GM23338 (cell line): ENCODE measurements at regions not wholly inside any gene's neighbourhood (a gene's known extent, or its start where the extent isn't known, plus 50 kb on each side); places are given as distances from the start of the nearest gene placed in this dataset.

Experiments used
- ATAC-seq: fragments of 200-7000 bp; cut with Tn5 transposase; 3 replicates; pipeline ENCODE4 v1.9.1; 2020
- DNase-seq: peaks from one replicate; pipeline ENCODE4 v3.0.0-alpha.2; 2015; ENCODE audit warnings: low spot score
- H2AFZ ChIP-seq: fragments of 200-600 bp; sonication (generic); 2 replicates; pipeline ENCODE4 v1.8.0; 2016; ENCODE audit warnings: antibody characterized with exemption, mild to moderate bottlenecking, moderate library complexity
- H3F3A ChIP-seq: fragments of 200-600 bp; sonication (generic); replicated peaks from 2 replicates; pipeline ENCODE4 v1.8.0; 2017; ENCODE audit warnings: antibody characterized with exemption, mixed run types, low read depth
- H3K27ac ChIP-seq: fragments of 200-600 bp; sonication (generic); 2 replicates; pipeline ENCODE4 v1.6.1; 2016; ENCODE audit warnings: low read depth
- H3K27me3 ChIP-seq: fragments of 200-600 bp; sonication (generic); 2 replicates; pipeline ENCODE4 v1.8.0; 2016; ENCODE audit warnings: mild to moderate bottlenecking, mixed run types, moderate library complexity; ENCODE audit not compliant: insufficient read depth
- H3K36me3 ChIP-seq: fragments of 200-600 bp; sonication (generic); 2 replicates; pipeline ENCODE4 v1.8.0; 2016; ENCODE audit warnings: mild to moderate bottlenecking; ENCODE audit not compliant: insufficient read depth
- H3K4me1 ChIP-seq: fragments of 200-600 bp; sonication (generic); 2 replicates; pipeline ENCODE4 v1.8.0; 2016; ENCODE audit warnings: mild to moderate bottlenecking, moderate library complexity; ENCODE audit not compliant: insufficient read depth
- H3K4me2 ChIP-seq: fragments of 200-600 bp; sonication (generic); 2 replicates; pipeline ENCODE4 v1.7.1; 2017; ENCODE audit warnings: mixed run types
- H3K4me3 ChIP-seq: fragments of 200-600 bp; sonication (generic); 2 replicates; pipeline ENCODE4 v1.6.1; 2016; ENCODE audit warnings: mixed run types
- H3K79me2 ChIP-seq: fragments of 200-600 bp; sonication (generic); replicated peaks from 2 replicates; pipeline ENCODE4 v1.8.0; 2017; ENCODE audit warnings: mild to moderate bottlenecking; ENCODE audit not compliant: insufficient read depth
- H3K9me2 ChIP-seq: fragments of 200-600 bp; sonication (generic); 2 replicates; pipeline ENCODE4 v1.8.0; 2017; ENCODE audit not compliant: insufficient read depth
- H4K20me1 ChIP-seq: fragments of 200-600 bp; sonication (generic); replicated peaks from 2 replicates; pipeline ENCODE4 v1.8.0; 2017; ENCODE audit warnings: mild to moderate bottlenecking; ENCODE audit not compliant: insufficient read depth
- H3K27ac Mint-ChIP-seq: 2 replicates; pipeline ENCODE4 v1.8.0; 2020; ENCODE audit warnings: inconsistent platforms, mild to moderate bottlenecking, moderate library complexity, mixed read lengths
- H3K27me3 Mint-ChIP-seq: 3 replicates; pipeline ENCODE4 v1.8.0; 2022; ENCODE audit warnings: low read depth, mild to moderate bottlenecking, moderate library complexity, mixed read lengths, inconsistent platforms; ENCODE audit not compliant: insufficient read depth, poor library complexity
- H3K36me3 Mint-ChIP-seq: 3 replicates; pipeline ENCODE4 v1.8.0; 2021; ENCODE audit warnings: low read depth, mild to moderate bottlenecking, inconsistent platforms, moderate library complexity, mixed read lengths
- H3K4me1 Mint-ChIP-seq: 3 replicates; pipeline ENCODE4 v1.8.0; 2020; ENCODE audit warnings: mild to moderate bottlenecking, inconsistent platforms, mixed read lengths
- H3K4me3 Mint-ChIP-seq: 3 replicates; pipeline ENCODE4 v1.8.0; 2021; ENCODE audit warnings: moderate library complexity, mild to moderate bottlenecking, inconsistent platforms, mixed read lengths
- H3K9me3 Mint-ChIP-seq: 3 replicates; pipeline ENCODE4 v1.8.0; 2020; ENCODE audit warnings: moderate library complexity, mild to moderate bottlenecking, inconsistent platforms, mixed read lengths
- CREB1 ChIP-seq: fragments of 250-450 bp; sonication (Bioruptor Pico); IDR thresholded peaks from 2 replicates; pipeline ENCODE4 v1.5.0; 2020; ENCODE audit warnings: low read depth, mild to moderate bottlenecking, moderate library complexity
- EZH2 ChIP-seq: fragments of 200-600 bp; sonication (generic); IDR thresholded peaks from one replicate; pipeline ENCODE4 v1.8.0; 2017; ENCODE audit warnings: antibody characterized with exemption, mild to moderate bottlenecking, low read depth; ENCODE audit not compliant: unreplicated experiment
- EZH2phosphoT487 ChIP-seq: fragments of 200-600 bp; sonication (generic); IDR thresholded peaks from one replicate; pipeline ENCODE4 v1.8.1; 2018; ENCODE audit warnings: antibody characterized with exemption; ENCODE audit not compliant: unreplicated experiment
- JUNB ChIP-seq: IDR thresholded peaks from one replicate; pipeline ENCODE4 v1.6.1; 2016; ENCODE audit warnings: antibody characterized with exemption; ENCODE audit not compliant: unreplicated experiment
- NANOG ChIP-seq: IDR thresholded peaks from 2 replicates; pipeline ENCODE4 v1.6.1; 2016; ENCODE audit warnings: antibody characterized with exemption, borderline replicate concordance
- POLR2AphosphoS5 ChIP-seq: IDR thresholded peaks from 2 replicates; pipeline ENCODE4 v1.6.1; 2016; ENCODE audit warnings: antibody characterized with exemption, low read depth
- STAT1 ChIP-seq: IDR thresholded peaks from one replicate; pipeline ENCODE4 v1.6.1; 2016; ENCODE audit warnings: antibody characterized with exemption; ENCODE audit not compliant: unreplicated experiment
- ZNF114 ChIP-seq: fragments of 250-450 bp; sonication (Bioruptor Pico); IDR thresholded peaks from 2 replicates; pipeline ENCODE4 v1.5.0; 2020; ENCODE audit warnings: mild to moderate bottlenecking, moderate library complexity
- ZNF331 ChIP-seq: fragments of 250-450 bp; sonication (Bioruptor Pico); IDR thresholded peaks from 2 replicates; pipeline ENCODE4 v1.5.0; 2020; ENCODE audit warnings: low read depth, mild to moderate bottlenecking, moderate library complexity
- TF ChIP-seq, protein P1 (sequence below): fragments of 250-450 bp; sonication (Bioruptor Pico); IDR thresholded peaks from 2 replicates; pipeline ENCODE4 v1.5.0; 2020; ENCODE audit warnings: mild to moderate bottlenecking, moderate library complexity
- TF ChIP-seq, protein P2 (sequence below), 2 experiments: fragments of 200-600 bp in 1 of 2; sonication (generic) in 1 of 2; conservative IDR thresholded peaks; 2 replicates each; pipeline versions ENCODE4 v1.5.1 to v1.6.1; 2016 to 2017; ENCODE audit warnings: antibody characterized with exemption in 2 of 2, low read depth in 2 of 2, mild to moderate bottlenecking in 2 of 2, moderate library complexity in 1 of 2
- TF ChIP-seq, protein P3 (sequence below): IDR thresholded peaks from one replicate; pipeline ENCODE4 v1.6.1; 2018; ENCODE audit warnings: antibody characterized with exemption; ENCODE audit not compliant: unreplicated experiment
- TF ChIP-seq, protein P4 (sequence below): IDR thresholded peaks from 2 replicates; pipeline ENCODE4 v1.6.1; 2016; ENCODE audit warnings: antibody characterized with exemption

DNA sequence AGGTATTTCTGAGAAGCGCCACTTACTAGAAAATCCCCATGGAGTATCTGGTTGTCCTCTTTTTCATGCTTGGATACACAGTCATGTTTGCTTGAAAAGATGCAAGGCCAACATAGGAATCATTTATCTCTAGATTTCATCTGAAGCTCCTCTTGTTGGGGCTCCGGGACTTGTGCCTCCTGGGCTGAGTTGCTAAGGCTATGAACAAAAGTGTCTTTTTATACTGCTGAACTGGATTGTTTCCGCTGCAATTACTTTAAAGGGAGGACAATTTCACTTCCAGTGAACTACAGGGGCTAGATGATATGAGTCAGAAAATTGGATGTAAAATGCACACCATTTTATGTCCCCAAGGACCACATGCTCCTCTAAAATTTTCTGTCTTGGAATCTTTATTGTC lies 114.1 kb downstream of the TNFSF13B start:
- Histone ChIP-seq H3K4me3 (no peak overlapping the region), H3K36me3 (no peaks in the 10 kb centered on the region), H2AFZ (no peak overlapping the region; the same call in 1 of the 2 replicates), H3K79me2 (no peaks in the 10 kb centered on the region), H3K27me3 (no peaks in the 10 kb centered on the region), H3K9me2 (0 out of 2 replicates have a peak, but pooled peaks cover 7% of the 10 kb centered on the region), H3K4me1 (no peaks in the 10 kb centered on the region), H3K27ac (no peak overlapping the region), H4K20me1 (no peaks in the 10 kb centered on the region), H3K4me2 (no peak overlapping the region), H3F3A (no peaks in the 10 kb centered on the region)
- Mint-ChIP-seq H3K4me1 (no peaks in the 10 kb centered on the region), H3K27me3 (peaks cover 3% of the 10 kb centered on the region), H3K36me3 (no peaks in the 10 kb centered on the region), H3K9me3 (peaks cover 7% of the 10 kb centered on the region; the same call in 1 of the 3 replicates), H3K27ac (no peak overlapping the region), H3K4me3 (no peak overlapping the region)
- ATAC-seq (no peak), DNase-seq (no peak)
- TF ChIP-seq ZNF114 (CRISPR knock-in tag) (no peak), POLR2AphosphoS5 (no peak), JUNB (no peak), CREB1 (CRISPR knock-in tag) (no peak), STAT1 (no peak), NANOG (no peak), EZH2 (no peak), ZNF331 (CRISPR knock-in tag) (no peak), EZH2phosphoT487 (no peak)
- TF ChIP-seq, protein P1, sequence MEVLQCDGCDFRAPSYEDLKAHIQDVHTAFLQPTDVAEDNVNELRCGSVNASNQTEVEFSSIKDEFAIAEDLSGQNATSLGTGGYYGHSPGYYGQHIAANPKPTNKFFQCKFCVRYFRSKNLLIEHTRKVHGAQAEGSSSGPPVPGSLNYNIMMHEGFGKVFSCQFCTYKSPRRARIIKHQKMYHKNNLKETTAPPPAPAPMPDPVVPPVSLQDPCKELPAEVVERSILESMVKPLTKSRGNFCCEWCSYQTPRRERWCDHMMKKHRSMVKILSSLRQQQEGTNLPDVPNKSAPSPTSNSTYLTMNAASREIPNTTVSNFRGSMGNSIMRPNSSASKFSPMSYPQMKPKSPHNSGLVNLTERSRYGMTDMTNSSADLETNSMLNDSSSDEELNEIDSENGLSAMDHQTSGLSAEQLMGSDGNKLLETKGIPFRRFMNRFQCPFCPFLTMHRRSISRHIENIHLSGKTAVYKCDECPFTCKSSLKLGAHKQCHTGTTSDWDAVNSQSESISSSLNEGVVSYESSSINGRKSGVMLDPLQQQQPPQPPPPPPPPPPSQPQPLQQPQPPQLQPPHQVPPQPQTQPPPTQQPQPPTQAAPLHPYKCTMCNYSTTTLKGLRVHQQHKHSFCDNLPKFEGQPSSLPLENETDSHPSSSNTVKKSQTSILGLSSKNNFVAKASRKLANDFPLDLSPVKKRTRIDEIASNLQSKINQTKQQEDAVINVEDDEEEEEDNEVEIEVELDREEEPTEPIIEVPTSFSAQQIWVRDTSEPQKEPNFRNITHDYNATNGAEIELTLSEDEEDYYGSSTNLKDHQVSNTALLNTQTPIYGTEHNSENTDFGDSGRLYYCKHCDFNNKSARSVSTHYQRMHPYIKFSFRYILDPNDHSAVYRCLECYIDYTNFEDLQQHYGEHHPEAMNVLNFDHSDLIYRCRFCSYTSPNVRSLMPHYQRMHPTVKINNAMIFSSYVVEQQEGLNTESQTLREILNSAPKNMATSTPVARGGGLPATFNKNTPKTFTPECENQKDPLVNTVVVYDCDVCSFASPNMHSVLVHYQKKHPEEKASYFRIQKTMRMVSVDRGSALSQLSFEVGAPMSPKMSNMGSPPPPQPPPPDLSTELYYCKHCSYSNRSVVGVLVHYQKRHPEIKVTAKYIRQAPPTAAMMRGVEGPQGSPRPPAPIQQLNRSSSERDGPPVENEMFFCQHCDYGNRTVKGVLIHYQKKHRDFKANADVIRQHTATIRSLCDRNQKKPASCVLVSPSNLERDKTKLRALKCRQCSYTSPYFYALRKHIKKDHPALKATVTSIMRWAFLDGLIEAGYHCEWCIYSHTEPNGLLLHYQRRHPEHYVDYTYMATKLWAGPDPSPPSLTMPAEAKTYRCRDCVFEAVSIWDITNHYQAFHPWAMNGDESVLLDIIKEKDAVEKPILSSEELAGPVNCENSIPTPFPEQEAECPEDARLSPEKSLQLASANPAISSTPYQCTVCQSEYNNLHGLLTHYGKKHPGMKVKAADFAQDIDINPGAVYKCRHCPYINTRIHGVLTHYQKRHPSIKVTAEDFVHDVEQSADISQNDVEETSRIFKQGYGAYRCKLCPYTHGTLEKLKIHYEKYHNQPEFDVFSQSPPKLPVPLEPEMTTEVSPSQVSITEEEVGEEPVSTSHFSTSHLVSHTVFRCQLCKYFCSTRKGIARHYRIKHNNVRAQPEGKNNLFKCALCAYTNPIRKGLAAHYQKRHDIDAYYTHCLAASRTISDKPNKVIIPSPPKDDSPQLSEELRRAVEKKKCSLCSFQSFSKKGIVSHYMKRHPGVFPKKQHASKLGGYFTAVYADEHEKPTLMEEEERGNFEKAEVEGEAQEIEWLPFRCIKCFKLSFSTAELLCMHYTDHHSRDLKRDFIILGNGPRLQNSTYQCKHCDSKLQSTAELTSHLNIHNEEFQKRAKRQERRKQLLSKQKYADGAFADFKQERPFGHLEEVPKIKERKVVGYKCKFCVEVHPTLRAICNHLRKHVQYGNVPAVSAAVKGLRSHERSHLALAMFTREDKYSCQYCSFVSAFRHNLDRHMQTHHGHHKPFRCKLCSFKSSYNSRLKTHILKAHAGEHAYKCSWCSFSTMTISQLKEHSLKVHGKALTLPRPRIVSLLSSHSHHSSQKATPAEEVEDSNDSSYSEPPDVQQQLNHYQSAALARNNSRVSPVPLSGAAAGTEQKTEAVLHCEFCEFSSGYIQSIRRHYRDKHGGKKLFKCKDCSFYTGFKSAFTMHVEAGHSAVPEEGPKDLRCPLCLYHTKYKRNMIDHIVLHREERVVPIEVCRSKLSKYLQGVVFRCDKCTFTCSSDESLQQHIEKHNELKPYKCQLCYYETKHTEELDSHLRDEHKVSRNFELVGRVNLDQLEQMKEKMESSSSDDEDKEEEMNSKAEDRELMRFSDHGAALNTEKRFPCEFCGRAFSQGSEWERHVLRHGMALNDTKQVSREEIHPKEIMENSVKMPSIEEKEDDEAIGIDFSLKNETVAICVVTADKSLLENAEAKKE (CRISPR knock-in tag), result no peak
- TF ChIP-seq, protein P2, sequence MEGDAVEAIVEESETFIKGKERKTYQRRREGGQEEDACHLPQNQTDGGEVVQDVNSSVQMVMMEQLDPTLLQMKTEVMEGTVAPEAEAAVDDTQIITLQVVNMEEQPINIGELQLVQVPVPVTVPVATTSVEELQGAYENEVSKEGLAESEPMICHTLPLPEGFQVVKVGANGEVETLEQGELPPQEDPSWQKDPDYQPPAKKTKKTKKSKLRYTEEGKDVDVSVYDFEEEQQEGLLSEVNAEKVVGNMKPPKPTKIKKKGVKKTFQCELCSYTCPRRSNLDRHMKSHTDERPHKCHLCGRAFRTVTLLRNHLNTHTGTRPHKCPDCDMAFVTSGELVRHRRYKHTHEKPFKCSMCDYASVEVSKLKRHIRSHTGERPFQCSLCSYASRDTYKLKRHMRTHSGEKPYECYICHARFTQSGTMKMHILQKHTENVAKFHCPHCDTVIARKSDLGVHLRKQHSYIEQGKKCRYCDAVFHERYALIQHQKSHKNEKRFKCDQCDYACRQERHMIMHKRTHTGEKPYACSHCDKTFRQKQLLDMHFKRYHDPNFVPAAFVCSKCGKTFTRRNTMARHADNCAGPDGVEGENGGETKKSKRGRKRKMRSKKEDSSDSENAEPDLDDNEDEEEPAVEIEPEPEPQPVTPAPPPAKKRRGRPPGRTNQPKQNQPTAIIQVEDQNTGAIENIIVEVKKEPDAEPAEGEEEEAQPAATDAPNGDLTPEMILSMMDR (conservative IDR thresholded peaks at IDR 0.05; ENCODE audit: low read depth in 2 of 2), result no peak
- TF ChIP-seq, protein P3, sequence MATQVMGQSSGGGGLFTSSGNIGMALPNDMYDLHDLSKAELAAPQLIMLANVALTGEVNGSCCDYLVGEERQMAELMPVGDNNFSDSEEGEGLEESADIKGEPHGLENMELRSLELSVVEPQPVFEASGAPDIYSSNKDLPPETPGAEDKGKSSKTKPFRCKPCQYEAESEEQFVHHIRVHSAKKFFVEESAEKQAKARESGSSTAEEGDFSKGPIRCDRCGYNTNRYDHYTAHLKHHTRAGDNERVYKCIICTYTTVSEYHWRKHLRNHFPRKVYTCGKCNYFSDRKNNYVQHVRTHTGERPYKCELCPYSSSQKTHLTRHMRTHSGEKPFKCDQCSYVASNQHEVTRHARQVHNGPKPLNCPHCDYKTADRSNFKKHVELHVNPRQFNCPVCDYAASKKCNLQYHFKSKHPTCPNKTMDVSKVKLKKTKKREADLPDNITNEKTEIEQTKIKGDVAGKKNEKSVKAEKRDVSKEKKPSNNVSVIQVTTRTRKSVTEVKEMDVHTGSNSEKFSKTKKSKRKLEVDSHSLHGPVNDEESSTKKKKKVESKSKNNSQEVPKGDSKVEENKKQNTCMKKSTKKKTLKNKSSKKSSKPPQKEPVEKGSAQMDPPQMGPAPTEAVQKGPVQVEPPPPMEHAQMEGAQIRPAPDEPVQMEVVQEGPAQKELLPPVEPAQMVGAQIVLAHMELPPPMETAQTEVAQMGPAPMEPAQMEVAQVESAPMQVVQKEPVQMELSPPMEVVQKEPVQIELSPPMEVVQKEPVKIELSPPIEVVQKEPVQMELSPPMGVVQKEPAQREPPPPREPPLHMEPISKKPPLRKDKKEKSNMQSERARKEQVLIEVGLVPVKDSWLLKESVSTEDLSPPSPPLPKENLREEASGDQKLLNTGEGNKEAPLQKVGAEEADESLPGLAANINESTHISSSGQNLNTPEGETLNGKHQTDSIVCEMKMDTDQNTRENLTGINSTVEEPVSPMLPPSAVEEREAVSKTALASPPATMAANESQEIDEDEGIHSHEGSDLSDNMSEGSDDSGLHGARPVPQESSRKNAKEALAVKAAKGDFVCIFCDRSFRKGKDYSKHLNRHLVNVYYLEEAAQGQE, result no peak
- TF ChIP-seq, protein P4, sequence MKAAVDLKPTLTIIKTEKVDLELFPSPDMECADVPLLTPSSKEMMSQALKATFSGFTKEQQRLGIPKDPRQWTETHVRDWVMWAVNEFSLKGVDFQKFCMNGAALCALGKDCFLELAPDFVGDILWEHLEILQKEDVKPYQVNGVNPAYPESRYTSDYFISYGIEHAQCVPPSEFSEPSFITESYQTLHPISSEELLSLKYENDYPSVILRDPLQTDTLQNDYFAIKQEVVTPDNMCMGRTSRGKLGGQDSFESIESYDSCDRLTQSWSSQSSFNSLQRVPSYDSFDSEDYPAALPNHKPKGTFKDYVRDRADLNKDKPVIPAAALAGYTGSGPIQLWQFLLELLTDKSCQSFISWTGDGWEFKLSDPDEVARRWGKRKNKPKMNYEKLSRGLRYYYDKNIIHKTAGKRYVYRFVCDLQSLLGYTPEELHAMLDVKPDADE, result no peak
